H1 (cell line): ENCODE measurements at regions not wholly inside any gene's neighbourhood (a gene's known extent, or its start where the extent isn't known, plus 50 kb on each side); places are given as distances from the start of the nearest gene placed in this dataset.

ENCODE experiments used
- CHD7 ChIP-seq: fragments of 300-600 bp; sonication (generic); IDR thresholded peaks from 2 replicates; pipeline ENCODE4 v1.7.1; 2012; ENCODE audit warnings: low read length, moderate library complexity, mild to moderate bottlenecking, inconsistent platforms; ENCODE audit not compliant: insufficient replicate concordance
- CREB1 ChIP-seq: IDR thresholded peaks from 2 replicates; pipeline ENCODE4 v1.6.1; 2012; ENCODE audit warnings: inconsistent platforms
- KDM4A ChIP-seq: IDR thresholded peaks from one replicate; pipeline ENCODE4 v1.7.1; 2012; ENCODE audit warnings: low read depth, mild to moderate bottlenecking, moderate library complexity, low read length, inconsistent platforms; ENCODE audit not compliant: severe bottlenecking
- NANOG ChIP-seq: IDR thresholded peaks from 2 replicates; pipeline ENCODE4 v1.6.1; 2011; ENCODE audit warnings: low read length, low read depth, mild to moderate bottlenecking, inconsistent platforms; ENCODE audit not compliant: insufficient read depth, poor library complexity, severe bottlenecking
- RFX5 ChIP-seq: IDR thresholded peaks from 2 replicates; pipeline ENCODE4 v1.6.1; 2011; ENCODE audit warnings: low read depth, low read length, improper control_type of control experiment, borderline replicate concordance
- SP1 ChIP-seq: IDR thresholded peaks from 2 replicates; pipeline ENCODE4 v1.6.1; 2011; ENCODE audit warnings: low read depth, low read length
- SP2 ChIP-seq: IDR thresholded peaks from 2 replicates; pipeline ENCODE4 v1.6.1; 2012; ENCODE audit warnings: mild to moderate bottlenecking, low read length, inconsistent platforms
- USF2 ChIP-seq: IDR thresholded peaks from 2 replicates; pipeline ENCODE4 v1.6.1; 2011; ENCODE audit warnings: low read length, improper control_type of control experiment

GRCh38 chr11:41795004-41795403, 335.6 kb upstream of the LRRC4C start (continued):
- TF ChIP-seq CHD7: no peak
- no peak for TF ChIP-seq SP2
- no peak for TF ChIP-seq NANOG
- no peak for TF ChIP-seq CREB1
- no peak for TF ChIP-seq KDM4A
- TF ChIP-seq SP1: no peak
- TF ChIP-seq USF2: no peak
- no peak for TF ChIP-seq RFX5
